GM12872 (cell line): ENCODE measurements at regions not wholly inside any gene's neighbourhood (a gene's known extent, or its start where the extent isn't known, plus 50 kb on each side); places are given as distances from the start of the nearest gene placed in this dataset.

Source experiments
- CTCF ChIP-seq: IDR thresholded peaks from 3 replicates; pipeline ENCODE4 v1.5.1; 2011; ENCODE audit warnings: low read depth, mild to moderate bottlenecking, low read length, moderate library complexity; ENCODE audit not compliant: insufficient read depth

- no peak for TF ChIP-seq CTCF
These were observed 52.1 kb upstream of the CHST1 start for GRCh38 chr11:45717526-45717925.

- TF ChIP-seq CTCF, result no peak
These were observed 50.0 kb upstream of the CHST1 start for GRCh38 chr11:45715418-45715817.
